ENCODE measurements at regions not wholly inside any gene's neighbourhood (a gene's known extent, or its start where the extent isn't known, plus 50 kb on each side); places are given as distances from the start of the nearest gene placed in this dataset.
A peak's percentile ranks its signal among the peaks of the same experiment; 100 is the strongest.
"Not testable (repeated sequence)": the region's sequence is repeated elsewhere in the genome, so short reads cannot be mapped to it uniquely, and the experiment has no call there.

- no peak for DNase-seq
Measured at GRCh38 chr14:23861666-23862065, 91.9 kb upstream of the DHRS4 start.

DNA sequence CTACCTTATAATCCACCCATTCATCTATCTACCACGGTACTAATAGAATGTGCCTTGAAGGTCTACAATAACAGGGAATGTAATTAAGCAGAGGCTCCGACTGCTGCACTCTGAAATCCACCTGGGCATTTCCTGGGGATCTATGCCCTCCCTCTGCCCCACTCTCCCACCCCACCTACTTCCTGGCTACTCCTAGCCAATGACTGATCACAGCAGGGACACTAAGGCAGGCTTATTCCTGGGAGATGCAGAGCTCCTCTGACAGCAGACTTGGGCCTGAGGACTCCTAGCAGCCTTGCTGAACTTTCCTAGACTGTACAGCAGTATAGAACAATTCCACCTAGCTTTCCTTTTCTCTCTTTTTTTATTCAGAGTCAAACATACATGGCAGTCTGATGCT is 91.1 kb upstream of the DHRS4 start:
- DNase-seq = no peak

- DNase-seq = no peak
Measured at GRCh38 chr14:23863836-23864235, 89.7 kb upstream of the DHRS4 start.

DNA sequence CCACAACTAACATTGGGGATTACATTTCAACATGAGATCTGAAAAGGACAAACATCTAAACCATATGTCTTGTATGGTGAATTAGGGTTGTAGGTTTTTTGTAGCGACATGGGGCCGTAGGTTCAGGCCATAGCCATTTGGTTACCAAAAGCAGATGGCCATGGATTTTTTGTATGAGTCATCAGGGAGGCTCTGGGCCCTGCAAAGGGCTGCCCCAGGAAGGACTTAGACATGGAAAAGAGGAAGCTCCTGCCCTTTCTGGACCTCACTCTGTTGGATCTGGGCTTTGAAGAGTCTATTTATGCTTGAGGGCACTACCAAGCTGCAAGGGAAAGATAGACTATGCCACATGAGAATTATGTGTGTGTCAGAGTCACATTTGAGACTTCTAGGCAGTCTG is 89.3 kb upstream of the DHRS4 start:
- DNase-seq = no peak

GRCh38 chr14:23864861-23865260 is 88.7 kb upstream of the DHRS4 start:
- no peak for DNase-seq

DNA sequence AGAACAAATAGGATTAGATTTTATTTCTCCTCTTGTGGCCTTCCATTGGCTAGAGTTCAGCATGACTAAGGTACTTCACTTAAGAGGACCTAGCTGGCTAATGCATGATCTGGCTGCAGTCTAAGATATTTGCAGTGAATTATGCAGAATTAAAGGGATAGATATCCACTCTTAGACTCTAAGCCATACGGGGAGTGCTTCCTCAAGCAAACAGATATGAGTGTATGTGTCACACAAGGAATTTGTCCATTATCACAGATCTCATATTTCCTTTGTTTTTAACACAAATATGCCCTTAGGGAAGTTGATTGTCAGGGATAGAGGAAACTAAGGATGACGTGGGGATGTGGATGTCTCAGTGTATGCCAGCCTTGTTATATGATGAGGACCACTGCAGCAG is 88.1 kb upstream of the DHRS4 start:
- peak; percentile 66 for DNase-seq

GRCh38 chr14:23866269-23866668 is 87.3 kb upstream of the DHRS4 start:
- DNase-seq = no peak

GRCh38 chr14:23869078-23869719 is 84.4 kb upstream of the DHRS4 start:
- DNase-seq = no peak

DNA sequence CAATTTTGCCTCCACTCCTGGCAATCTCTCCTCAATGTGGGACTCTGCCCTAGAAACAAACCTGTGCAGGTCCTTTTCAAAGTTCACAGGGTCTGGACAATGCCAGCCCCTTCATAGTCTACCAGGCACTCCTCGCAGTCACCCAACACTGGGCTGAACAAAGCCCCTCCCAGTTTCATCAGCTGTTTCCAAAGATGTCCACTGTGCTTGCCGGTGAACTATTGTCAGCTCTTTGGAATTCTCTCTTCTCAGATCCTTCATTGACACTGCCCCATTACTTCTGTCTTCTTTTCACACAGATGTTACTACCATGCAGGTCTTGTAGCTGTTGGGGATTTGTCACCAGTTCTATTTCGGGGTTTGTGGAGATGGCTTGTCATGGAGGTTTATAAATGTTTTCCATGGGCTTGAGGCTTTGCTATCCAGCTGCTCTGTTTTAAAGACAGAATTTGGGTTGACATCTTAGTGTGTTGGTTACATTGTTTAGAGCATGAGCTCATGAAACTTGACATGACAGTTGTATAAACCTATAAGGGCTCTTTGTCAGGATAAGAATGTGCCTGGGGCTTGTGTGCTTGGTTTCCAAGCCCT is 77.3 kb upstream of the DHRS4 start:
- DNase-seq = no peak

GRCh38 chr14:23877111-23877510 is 76.5 kb upstream of the DHRS4 start:
- DNase-seq = no peak

DNA sequence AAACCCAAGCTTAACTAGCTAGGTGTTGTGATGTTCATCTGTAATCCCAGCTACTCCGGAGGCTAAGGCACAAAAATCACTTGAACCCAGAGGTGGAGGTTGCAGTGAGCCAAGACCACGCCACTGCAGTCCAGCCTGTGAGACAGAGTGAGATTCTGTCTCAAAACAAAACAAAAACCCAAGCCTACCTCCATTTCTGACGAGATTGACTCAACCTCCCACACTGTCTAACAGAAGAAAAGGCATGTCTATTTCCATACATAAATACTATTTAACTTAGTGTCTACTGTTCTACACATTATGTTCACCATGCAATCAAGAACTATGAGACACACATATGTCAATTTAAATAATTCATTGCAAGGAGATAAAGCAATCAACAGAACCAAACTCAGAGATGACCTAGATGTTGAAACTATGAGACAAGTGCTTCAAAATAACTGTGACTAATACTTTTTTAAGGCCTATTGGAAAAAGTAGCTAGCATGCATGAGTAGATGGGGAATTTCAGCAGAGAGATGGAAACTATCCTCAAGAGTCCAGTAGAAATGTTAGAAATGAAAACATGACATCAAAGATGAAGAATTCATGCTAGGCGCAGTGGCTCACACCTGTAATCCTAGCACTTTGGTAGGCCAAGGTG is 75.9 kb upstream of the DHRS4 start:
- no peak for DNase-seq

DNA sequence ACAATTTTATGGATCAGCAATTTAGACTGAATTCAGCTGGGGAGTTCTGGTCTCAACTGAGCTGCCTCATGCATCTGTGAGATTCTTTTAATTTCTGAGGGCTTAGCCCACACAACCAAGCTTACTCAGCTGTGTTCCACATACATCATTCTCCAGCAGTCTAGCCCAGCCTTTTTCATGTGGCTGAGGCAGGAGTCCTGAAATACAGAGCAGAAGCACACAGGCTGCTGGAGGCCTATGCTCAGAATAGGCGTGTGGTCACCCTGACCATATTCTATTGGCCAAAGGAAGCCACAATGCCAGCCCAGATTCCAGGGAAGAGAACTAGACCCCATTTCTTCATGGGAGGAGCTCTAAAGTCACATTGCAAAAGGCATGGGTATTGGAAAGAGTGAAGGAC is 72.3 kb upstream of the DHRS4 start:
- no peak for DNase-seq

GRCh38 chr14:23883684-23884540 is 69.7 kb upstream of the DHRS4 start:
- DNase-seq = no peak

DNA sequence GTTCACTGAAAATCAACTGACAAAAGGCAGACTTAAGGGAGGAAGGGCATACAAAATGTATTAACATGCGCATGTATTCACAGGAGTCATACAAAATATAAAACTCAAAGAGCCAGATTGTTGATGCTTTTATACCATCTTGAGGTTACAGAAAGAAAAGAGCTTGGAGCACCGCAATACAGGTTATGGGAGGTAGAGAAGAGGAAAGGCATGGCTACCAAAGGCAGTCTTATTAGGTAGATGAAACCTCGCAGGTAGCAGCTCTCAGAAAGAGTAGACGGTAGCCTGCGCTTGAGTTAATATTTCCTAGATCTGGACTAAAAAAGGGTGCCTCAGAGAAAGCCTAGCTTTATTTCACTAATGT is 69.0 kb upstream of the DHRS4 start:
- no peak for DNase-seq

DNA sequence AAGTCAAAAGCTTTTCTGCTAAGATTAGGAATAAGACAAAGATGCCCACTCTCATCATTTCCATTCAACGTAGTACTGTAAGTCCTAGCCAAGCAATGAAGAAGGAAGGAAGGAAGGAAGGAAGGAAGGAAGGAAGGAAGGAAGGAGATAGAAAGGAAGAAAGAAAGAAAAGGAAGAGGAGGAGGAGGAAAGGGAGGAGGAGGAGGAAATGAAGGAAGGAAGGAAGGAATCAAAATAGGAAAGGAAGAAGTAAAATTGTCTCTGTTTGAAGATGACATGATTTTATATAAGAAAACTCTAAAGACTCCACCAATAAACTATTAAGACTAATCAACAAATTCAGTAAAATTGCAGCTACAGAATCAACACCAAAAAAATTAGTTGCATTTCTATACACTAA is 66.0 kb upstream of the DHRS4 start:
- no peak for DNase-seq

GRCh38 chr14:23891717-23892116 is 61.9 kb upstream of the DHRS4 start:
- not testable (repeated sequence) for DNase-seq

GRCh38 chr14:23892289-23892688 is 61.3 kb upstream of the DHRS4 start:
- not testable (repeated sequence) for DNase-seq

GRCh38 chr14:23894362-23895052 is 59.1 kb upstream of the DHRS4 start:
- no peak for DNase-seq

GRCh38 chr14:23895053-23895419 is 58.5 kb upstream of the DHRS4 start:
- no peak for DNase-seq

GRCh38 chr14:23895480-23895879 is 58.1 kb upstream of the DHRS4 start:
- DNase-seq = no peak

DNA sequence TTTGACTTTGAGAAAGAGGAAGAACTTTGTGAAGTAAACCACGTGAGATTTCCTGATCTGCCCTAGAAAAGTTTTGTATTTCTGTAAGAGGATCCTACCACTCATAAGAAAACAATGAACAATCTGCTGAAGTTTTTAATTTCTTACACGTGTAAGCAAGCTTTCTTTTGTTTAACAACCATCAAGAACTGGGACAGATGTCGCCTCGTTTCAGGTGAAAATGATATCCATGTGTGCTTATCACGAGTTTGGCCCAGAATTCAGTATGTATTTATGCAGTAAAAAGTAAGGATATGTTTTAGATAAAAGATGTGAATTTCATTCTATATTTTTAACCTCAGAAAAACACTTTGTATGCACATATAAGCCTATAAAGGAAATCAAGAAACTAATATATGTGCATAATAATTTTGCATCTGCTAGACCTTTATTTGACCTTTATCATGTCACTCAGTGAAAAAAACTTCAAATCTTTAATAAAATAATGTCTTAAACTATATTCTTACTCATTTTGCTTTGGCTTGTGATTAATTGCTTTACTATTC is 56.9 kb upstream of the DHRS4 start:
- no peak for DNase-seq

DNA sequence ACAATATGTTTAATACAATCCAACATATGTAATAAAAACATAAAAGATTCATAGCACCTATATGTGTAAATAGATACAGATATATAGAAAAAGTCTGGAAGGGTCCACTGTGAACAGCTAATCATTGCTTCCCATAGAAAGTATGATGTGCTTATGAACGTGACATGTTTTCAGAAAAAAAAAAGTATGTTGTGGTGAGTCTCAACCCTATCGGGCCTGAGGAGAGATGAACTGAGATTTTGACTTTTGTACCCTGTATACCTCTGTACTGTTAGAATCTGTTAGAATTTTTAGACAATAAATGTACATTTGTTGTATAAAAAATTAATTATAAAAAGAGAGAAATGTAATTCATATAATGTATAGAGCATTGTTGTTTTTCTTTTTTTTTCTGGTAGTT is 56.3 kb upstream of the DHRS4 start:
- DNase-seq = not testable (repeated sequence)

GRCh38 chr14:23898359-23898758 is 55.2 kb upstream of the DHRS4 start:
- not testable (repeated sequence) for DNase-seq

Measured in DMS79 (cell line).